ENCODE measurements at regions not wholly inside any gene's neighbourhood (a gene's known extent, or its start where the extent isn't known, plus 50 kb on each side); places are given as distances from the start of the nearest gene placed in this dataset.
"Not testable (repeated sequence)": the region's sequence is repeated elsewhere in the genome, so short reads cannot be mapped to it uniquely, and the experiment has no call there.

- intact Hi-C loops (cut with micrococcal nuclease), result no loop called here
Observed at GRCh38 chrX:74180716-74181115, 123.3 kb upstream of the ZCCHC13 start.

GRCh38 chrX:74179990-74180389 lies 124.0 kb upstream of the ZCCHC13 start:
- intact Hi-C loops (cut with micrococcal nuclease), result no loop called here

DNA sequence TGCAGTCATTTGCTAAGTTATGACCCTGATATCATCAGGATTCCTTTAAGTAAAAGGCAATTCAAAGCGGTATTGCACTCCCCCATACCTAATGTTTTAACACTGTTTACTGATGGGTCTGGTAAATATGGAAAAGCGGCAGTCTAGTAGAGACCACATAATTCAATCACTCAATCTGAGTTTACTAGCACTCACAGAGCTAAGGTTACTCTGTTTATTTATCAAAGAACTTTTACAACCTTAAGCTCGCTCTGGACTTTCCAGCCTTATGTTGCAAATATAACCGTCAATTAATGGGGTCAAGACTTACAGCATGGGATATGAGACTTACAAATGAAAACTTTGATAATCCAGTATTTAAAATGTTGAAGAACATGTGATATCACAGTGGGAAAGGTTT lies 124.5 kb upstream of the ZCCHC13 start:
- intact Hi-C loops (cut with micrococcal nuclease), result no loop called here

DNA sequence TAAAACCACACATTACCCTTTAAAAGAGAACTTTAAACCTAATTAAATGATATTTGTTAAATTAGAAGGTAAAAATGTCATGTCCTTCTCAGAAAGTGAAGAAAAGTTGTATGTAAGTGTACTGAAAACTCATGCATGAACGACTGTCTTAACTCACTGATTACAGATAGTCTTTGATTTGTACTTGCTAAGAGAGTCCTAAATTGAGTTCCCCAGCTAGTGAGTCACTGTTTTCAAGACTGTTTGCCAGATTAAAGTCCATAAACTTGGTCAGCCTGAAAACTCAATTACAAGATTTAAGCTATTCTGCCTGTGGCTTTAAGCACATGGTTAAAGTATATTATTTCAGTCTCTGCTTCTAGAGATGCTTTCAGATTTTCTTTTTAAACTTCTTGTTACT lies 124.9 kb upstream of the ZCCHC13 start:
- intact Hi-C loops (cut with micrococcal nuclease), result no loop called here

DNA sequence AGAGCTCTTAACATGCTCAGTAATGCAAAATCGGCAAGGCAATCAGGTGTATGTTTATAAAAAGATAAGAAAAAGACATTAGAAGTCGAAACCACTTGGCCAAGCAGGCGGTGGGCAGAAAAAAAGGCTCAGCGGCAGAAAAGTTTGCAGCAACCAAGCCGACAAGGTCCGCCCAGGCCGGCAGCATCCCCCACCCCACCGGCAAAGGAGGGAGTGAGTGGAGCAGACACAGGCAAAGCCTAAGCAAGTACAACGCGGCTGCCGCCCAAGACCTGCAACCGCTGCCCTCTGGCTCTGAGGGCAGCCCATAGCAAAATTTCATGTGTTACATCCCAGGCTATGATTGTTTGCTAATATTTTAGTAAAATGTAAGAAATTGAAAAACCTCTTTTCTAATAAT lies 125.4 kb upstream of the ZCCHC13 start:
- intact Hi-C loops (cut with micrococcal nuclease), result no loop called here

GRCh38 chrX:74171465-74171864 lies 132.5 kb upstream of the ZCCHC13 start:
- intact Hi-C loops (cut with micrococcal nuclease), result no loop called here

- intact Hi-C loops (cut with micrococcal nuclease), result no loop called here
Observed at GRCh38 chrX:74162199-74162598, 141.8 kb upstream of the ZCCHC13 start.

- intact Hi-C loops (cut with micrococcal nuclease), result no loop called here
Observed at GRCh38 chrX:74160816-74161215, 143.2 kb upstream of the ZCCHC13 start.

DNA sequence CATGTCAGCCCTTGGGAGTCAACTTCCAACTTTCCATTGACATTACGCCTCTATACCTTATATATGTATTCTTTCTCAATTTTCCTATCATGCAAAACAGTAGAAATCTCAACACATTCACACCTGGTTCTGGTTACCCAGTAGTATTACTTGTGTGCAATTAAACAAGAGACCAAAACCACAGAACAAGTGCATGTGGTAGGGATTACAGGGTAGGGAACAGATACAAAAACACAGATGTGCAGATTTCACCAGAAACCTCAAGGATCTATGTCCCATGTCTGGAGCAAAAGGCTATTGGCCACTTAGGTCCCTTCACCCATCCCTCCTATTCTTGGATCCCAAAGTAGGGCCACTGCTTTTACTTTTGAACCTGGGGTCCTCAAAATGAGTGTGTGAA lies 143.6 kb upstream of the ZCCHC13 start:
- intact Hi-C loops (cut with micrococcal nuclease), result no loop called here

DNA sequence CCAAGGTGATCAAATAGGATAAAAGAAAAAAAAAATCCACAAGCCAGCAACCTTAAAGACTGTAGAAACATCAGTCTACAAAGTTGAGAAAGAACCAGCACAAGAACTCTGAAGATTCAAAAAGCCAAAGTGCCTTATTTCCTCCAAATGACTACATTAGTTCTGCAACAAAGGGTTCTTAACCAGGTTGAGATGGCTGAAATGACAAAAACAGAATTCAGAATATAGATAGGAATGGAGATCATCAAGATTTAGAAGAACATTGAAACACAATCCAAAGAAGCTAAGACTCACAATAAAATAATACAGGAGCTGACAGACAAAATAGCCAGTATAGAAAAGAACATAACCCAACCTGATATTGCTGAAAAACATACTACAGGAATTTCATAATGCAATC lies 156.5 kb upstream of the ZCCHC13 start:
- intact Hi-C loops (cut with micrococcal nuclease), result no loop called here

DNA sequence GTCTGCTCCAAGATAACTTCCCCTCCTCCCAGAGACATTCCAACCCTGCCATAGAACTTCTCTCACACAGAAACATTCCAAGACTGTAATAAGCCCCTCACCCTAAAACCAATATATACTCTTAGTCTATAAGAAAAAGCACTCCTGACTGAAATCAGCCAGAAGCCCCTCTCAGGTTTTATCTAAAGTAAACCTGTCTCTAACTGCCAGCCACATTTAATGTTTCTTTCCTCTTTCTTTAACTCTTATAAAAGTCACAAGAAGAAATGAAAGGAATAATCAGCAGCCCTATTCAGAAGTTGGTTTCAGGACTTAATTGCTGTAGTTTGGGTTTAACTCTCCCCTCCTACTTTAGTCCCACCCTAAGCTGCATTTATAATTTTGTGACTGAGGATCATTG lies 165.0 kb upstream of the ZCCHC13 start:
- intact Hi-C loops (cut with micrococcal nuclease), result loop anchor here (10.0 kb wide), 1 partner anchor 416 kb away; no protein-coding TSS in a partner anchor

GRCh38 chrX:74133156-74133796 lies 170.7 kb upstream of the ZCCHC13 start:
- intact Hi-C loops (cut with micrococcal nuclease), result loop anchor here (2.0 to 10.0 kb wide), 2 partner anchors 118 to 422 kb away; no protein-coding TSS in a partner anchor

DNA sequence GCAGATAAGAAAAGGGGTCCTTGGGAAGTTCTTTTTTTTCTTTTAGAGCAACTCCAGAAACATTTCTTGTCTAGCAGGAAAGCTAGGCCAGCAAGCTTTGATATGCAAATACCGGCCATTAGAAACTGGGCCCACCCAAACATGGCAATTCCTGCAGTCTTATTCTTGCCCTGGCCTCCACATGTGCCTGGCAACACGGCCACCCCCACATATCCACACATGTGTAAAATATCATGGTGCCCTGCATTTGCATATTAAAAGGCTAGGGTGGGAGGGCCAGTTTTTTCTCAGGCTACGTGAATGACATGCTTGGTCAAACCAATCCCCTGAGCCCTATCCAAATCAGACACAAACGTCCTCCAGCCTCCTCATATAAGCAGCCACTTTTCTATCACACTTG lies 171.7 kb upstream of the ZCCHC13 start:
- intact Hi-C loops (cut with micrococcal nuclease), result loop anchor here (2.0 to 10.0 kb wide), 2 partner anchors 117 to 423 kb away; no protein-coding TSS in a partner anchor

DNA sequence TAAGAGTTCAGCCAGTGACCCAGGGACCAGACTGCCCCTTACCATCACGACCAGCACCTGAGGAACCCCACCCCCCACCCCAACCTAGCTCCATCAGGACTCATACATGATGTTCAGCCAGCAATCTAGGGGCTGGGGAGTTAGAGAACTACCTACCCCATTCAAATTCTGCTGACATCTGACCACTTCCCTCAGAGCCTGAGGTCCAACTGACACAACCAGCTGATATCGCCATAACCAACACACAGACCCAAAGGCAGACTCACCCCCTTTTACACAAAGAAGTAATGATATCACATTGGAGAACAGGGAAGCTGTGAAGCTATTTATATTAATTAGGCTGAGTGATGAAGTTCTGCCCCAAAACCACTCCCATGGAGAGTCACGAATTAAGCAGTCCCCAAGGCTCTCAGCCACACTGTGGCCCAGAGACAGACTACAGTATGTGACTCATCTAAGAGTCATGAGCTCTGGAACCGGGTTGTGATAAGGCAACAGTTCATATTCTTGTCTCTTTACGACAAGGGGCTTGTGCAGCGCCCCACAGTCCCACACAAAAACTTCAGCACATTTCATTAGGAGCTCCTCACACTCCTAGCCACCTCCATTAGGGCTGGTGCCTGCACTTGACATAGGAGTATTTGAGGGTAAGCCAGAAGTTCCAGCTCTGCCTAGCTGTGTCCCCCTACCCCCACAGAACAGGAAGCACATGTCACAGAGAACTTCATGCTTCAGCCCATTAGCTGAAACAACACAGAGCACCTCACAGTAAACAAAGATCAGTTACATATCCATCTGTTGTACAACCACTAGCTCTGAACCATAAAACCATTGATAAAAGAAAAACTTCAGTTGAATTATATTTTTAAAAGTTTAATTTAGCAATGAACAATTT lies 184.7 kb upstream of the ZCCHC13 start:
- intact Hi-C loops (cut with micrococcal nuclease), result no loop called here

GRCh38 chrX:74117962-74118902 lies 185.7 kb upstream of the ZCCHC13 start:
- intact Hi-C loops (cut with micrococcal nuclease), result no loop called here

DNA sequence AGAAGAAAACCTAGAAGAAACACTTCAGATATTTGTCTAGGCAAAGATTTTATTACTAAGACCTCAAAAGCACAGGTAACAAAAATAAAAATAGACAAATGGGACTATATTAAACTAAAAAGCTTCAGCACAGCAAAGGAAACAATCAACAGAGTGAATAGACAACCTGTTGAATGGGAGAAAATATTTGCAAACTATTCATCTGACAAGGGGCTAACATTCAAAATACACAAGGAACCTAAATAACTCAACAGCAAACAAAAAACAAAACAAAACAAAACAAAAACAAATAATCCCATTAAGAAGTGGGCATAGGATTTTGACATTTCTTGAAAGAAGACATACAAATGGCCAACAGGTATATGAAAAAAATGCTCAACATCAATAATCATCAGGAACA lies 192.7 kb upstream of the ZCCHC13 start:
- intact Hi-C loops (cut with micrococcal nuclease), result no loop called here

DNA sequence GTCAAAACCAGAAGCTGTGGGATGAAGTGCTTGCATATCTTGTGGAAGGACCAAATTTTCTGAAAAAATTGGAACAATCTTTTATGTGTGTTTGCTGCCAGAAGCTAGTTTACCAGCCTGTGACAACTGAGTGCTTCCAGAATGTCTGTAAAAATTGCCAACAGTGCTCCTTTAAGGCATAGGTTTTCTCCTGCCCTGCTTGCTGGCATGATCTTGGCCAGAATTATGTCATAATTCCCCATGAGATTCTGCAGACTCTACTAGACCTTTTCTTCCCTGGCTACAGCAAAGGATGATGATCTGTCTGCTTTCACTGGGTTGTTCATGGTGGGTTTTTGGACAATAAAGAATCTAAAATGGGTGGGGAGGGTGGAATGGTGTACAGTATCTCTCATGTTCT lies 196.3 kb upstream of the ZCCHC13 start:
- intact Hi-C loops (cut with micrococcal nuclease), result no loop called here

DNA sequence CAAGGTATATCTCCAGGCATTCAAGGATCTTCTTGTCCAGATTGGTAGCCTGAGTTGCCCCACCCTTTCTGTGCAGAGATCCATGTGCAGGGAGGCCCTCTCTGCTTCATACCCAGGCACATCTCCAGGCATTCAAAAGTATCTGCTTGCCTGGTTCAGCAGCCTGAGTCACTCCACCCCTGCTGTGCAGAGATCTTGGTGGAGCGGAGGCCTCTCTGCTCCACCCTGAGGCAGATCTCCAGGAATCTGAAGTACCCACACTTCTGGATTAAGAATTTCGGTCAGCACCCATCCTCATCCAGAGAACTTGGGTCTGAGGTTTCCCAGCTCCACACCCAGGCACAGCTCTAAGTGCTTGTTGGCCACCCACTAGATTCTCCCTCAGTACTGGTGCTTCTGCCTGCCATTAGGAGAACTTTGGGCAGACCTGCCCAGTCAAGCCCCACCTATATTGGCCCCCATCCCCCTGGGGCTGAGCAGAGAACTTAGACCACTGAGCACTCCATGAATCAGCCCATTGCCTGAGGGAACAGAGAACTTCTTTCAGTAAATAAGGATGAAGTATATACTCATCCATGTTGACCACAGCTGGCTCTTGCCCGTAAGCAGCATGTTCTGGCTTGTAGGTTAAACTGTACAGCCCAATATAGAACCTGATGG lies 199.5 kb upstream of the ZCCHC13 start:
- intact Hi-C loops (cut with micrococcal nuclease), result no loop called here

- intact Hi-C loops (cut with micrococcal nuclease), result not testable (repeated sequence)
Observed at GRCh38 chrX:74098407-74098806, 205.6 kb upstream of the ZCCHC13 start.

DNA sequence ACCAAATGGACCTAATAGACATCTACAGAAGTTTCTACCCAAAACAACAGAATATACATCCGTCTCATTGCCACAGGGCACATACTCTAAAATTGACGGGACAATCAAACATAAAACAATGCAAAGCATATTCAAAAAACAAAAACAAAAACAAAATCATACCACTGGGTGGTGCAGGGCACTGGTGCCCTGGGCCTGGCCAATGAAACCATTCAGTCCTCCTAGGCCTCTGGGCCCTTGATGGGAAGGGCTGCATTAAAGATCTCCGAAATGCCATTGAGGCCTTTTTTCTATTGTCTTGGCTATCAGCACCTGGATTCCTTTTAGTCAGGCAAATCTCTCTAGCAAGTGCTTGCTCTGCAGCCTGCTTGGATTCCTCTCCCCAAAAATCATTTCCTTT lies 213.9 kb upstream of the ZCCHC13 start:
- intact Hi-C loops (cut with micrococcal nuclease), result no loop called here

GRCh38 chrX:74085642-74086236 lies 218.2 kb upstream of the ZCCHC13 start:
- intact Hi-C loops (cut with micrococcal nuclease), result no loop called here

Data from T-helper 2 cell treated with Interferon-gamma antibody and Interleukin-4, amounts not matched to agents 100 ng/mL and 5 ng/mL, for 36 hours (primary cell).